MM.1S (cell line): ENCODE measurements at regions not wholly inside any gene's neighbourhood (a gene's known extent, or its start where the extent isn't known, plus 50 kb on each side); places are given as distances from the start of the nearest gene placed in this dataset.

Experiments used
- DNase-seq: peaks from one replicate; pipeline ENCODE4 v3.0.0-alpha.2; 2015
- H2AFZ ChIP-seq: fragments of 300-600 bp; sonication (generic); 2 replicates; pipeline ENCODE4 v1.6.0; 2016; ENCODE audit warnings: antibody characterized with exemption, low read length
- H3F3A ChIP-seq: fragments of 300-600 bp; sonication (generic); 2 replicates; pipeline ENCODE4 v1.6.1; 2016; ENCODE audit warnings: mild to moderate bottlenecking, antibody characterized with exemption, low read length, moderate library complexity, mixed read lengths; ENCODE audit not compliant: insufficient read depth
- H3K27ac ChIP-seq: fragments of 300-600 bp; sonication (generic); 2 replicates; pipeline ENCODE4 v1.5.1; 2016; ENCODE audit warnings: mild to moderate bottlenecking, low read length
- H3K27me3 ChIP-seq: fragments of 300-600 bp; sonication (generic); replicated peaks from 2 replicates; pipeline ENCODE4 v1.6.0; 2016; ENCODE audit warnings: low read length; ENCODE audit not compliant: insufficient read depth
- H3K36me3 ChIP-seq: fragments of 300-600 bp; sonication (generic); replicated peaks from 2 replicates; pipeline ENCODE4 v1.6.1; 2016; ENCODE audit warnings: mild to moderate bottlenecking, low read length, mixed read lengths; ENCODE audit not compliant: insufficient read depth
- H3K4me1 ChIP-seq: fragments of 300-600 bp; sonication (generic); 2 replicates; pipeline ENCODE4 v1.6.1; 2016; ENCODE audit warnings: low read length, mixed read lengths
- H3K4me2 ChIP-seq: fragments of 300-600 bp; sonication (generic); 2 replicates; pipeline ENCODE4 v1.6.0; 2016; ENCODE audit warnings: low read depth, low read length
- H3K4me3 ChIP-seq: fragments of 300-600 bp; sonication (generic); 2 replicates; pipeline ENCODE4 v1.5.1; 2016; ENCODE audit warnings: low read length, mixed read lengths
- H3K79me2 ChIP-seq: fragments of 300-600 bp; sonication (generic); 2 replicates; pipeline ENCODE4 v1.6.1; 2016; ENCODE audit warnings: mixed run types, low read length, mixed read lengths
- H3K9ac ChIP-seq: fragments of 300-600 bp; sonication (generic); 2 replicates; pipeline ENCODE4 v1.6.1; 2016; ENCODE audit warnings: low read length, mixed read lengths
- H3K9me2 ChIP-seq: fragments of 300-600 bp; sonication (generic); replicated peaks from 2 replicates; pipeline ENCODE4 v1.6.1; 2016; ENCODE audit warnings: mild to moderate bottlenecking, low read length, mixed read lengths; ENCODE audit not compliant: insufficient read depth
- H3K9me3 ChIP-seq: fragments of 300-600 bp; sonication (generic); replicated peaks from 2 replicates; pipeline ENCODE4 v1.6.1; 2016; ENCODE audit warnings: mild to moderate bottlenecking, low read length, mixed read lengths; ENCODE audit not compliant: insufficient read depth
- H4K20me1 ChIP-seq: fragments of 300-600 bp; sonication (generic); 2 replicates; pipeline ENCODE4 v1.6.1; 2016; ENCODE audit warnings: mild to moderate bottlenecking, low read length, moderate library complexity, mixed read lengths; ENCODE audit not compliant: insufficient read depth
- CTCF ChIP-seq: fragments of 300-600 bp; sonication (generic); IDR thresholded peaks from 2 replicates; pipeline ENCODE4 v1.5.1; 2016; ENCODE audit warnings: antibody characterized with exemption, low read length, mixed read lengths
- EZH2 ChIP-seq: fragments of 300-600 bp; sonication (generic); optimal IDR thresholded peaks from 2 replicates; pipeline ENCODE3; 2017; ENCODE audit warnings: low read depth, mild to moderate bottlenecking, antibody characterized with exemption, low read length, mixed read lengths
- EZH2phosphoT487 ChIP-seq: fragments of 300-600 bp; sonication (generic); IDR thresholded peaks from 2 replicates; pipeline ENCODE4 v1.6.1; 2018; ENCODE audit warnings: antibody characterized with exemption, low read length

- H2AFZ ChIP-seq, result no peak overlapping the region
- no peaks in the 10 kb centered on the region for H3F3A ChIP-seq
- H3K36me3 ChIP-seq, result no peaks in the 10 kb centered on the region
- H3K9ac ChIP-seq, result no peak overlapping the region
- H3K27me3 ChIP-seq, result no peaks in the 10 kb centered on the region
- no peak overlapping the region for H3K4me2 ChIP-seq
- no peak for DNase-seq
- H3K9me2 ChIP-seq, result no peaks in the 10 kb centered on the region
- H3K4me1 ChIP-seq, result no peaks in the 10 kb centered on the region
- no peak overlapping the region for H3K4me3 ChIP-seq
- TF ChIP-seq EZH2phosphoT487 (no peak), EZH2 (no peak), CTCF (no peak)
- H3K9me3 ChIP-seq, result no peaks in the 10 kb centered on the region
- H3K79me2 ChIP-seq, result no peaks in the 10 kb centered on the region
- no peak overlapping the region for H3K27ac ChIP-seq
- H4K20me1 ChIP-seq, result no peaks in the 10 kb centered on the region
Observed at GRCh38 chr10:29886299-29886698, 173.1 kb downstream of the JCAD start.

GRCh38 chr10:29883231-29883630 lies 176.2 kb downstream of the JCAD start:
- DNase-seq, result no peak
- Histone ChIP-seq H3K9ac (no peak overlapping the region), H3K27ac (no peak overlapping the region), H3K9me2 (no peaks in the 10 kb centered on the region), H3K4me2 (no peak overlapping the region), H3K4me1 (no peaks in the 10 kb centered on the region), H3K79me2 (no peaks in the 10 kb centered on the region), H3K4me3 (no peak overlapping the region), H3K27me3 (no peaks in the 10 kb centered on the region), H4K20me1 (no peaks in the 10 kb centered on the region), H2AFZ (no peak overlapping the region), H3K9me3 (no peaks in the 10 kb centered on the region), H3K36me3 (no peaks in the 10 kb centered on the region), H3F3A (no peaks in the 10 kb centered on the region)
- TF ChIP-seq EZH2phosphoT487 (no peak), EZH2 (no peak), CTCF (no peak)

GRCh38 chr10:29882766-29883165 lies 176.6 kb downstream of the JCAD start:
- Histone ChIP-seq H3K27me3 (no peaks in the 10 kb centered on the region), H3K4me1 (no peaks in the 10 kb centered on the region), H3K4me2 (no peak overlapping the region), H3K27ac (no peak overlapping the region), H3K36me3 (no peaks in the 10 kb centered on the region), H2AFZ (no peak overlapping the region), H3F3A (no peaks in the 10 kb centered on the region), H3K9me2 (no peaks in the 10 kb centered on the region), H3K79me2 (no peaks in the 10 kb centered on the region), H3K9me3 (no peaks in the 10 kb centered on the region), H3K4me3 (no peak overlapping the region), H3K9ac (no peak overlapping the region), H4K20me1 (no peaks in the 10 kb centered on the region)
- no peak for TF ChIP-seq CTCF
- no peak for TF ChIP-seq EZH2
- no peak for TF ChIP-seq EZH2phosphoT487
- no peak for DNase-seq

GRCh38 chr10:29881811-29882210 lies 177.6 kb downstream of the JCAD start:
- no peak for TF ChIP-seq EZH2
- TF ChIP-seq EZH2phosphoT487, result no peak
- no peak overlapping the region for H3K9ac ChIP-seq
- H3K79me2 ChIP-seq, result no peaks in the 10 kb centered on the region
- H3K4me2 ChIP-seq, result no peak overlapping the region
- H3F3A ChIP-seq, result no peaks in the 10 kb centered on the region
- no peaks in the 10 kb centered on the region for H3K9me2 ChIP-seq
- H3K27ac ChIP-seq, result no peak overlapping the region
- H4K20me1 ChIP-seq, result no peaks in the 10 kb centered on the region
- no peak for DNase-seq
- H3K4me3 ChIP-seq, result no peak overlapping the region
- H2AFZ ChIP-seq, result no peak overlapping the region
- no peaks in the 10 kb centered on the region for H3K9me3 ChIP-seq
- H3K27me3 ChIP-seq, result no peaks in the 10 kb centered on the region
- H3K36me3 ChIP-seq, result no peaks in the 10 kb centered on the region
- no peaks in the 10 kb centered on the region for H3K4me1 ChIP-seq
